NCI-H2171 (cell line): ENCODE measurements at regions not wholly inside any gene's neighbourhood (a gene's known extent, or its start where the extent isn't known, plus 50 kb on each side); places are given as distances from the start of the nearest gene placed in this dataset.
"Not testable (repeated sequence)": the region's sequence is repeated elsewhere in the genome, so short reads cannot be mapped to it uniquely, and the experiment has no call there.

Experiments used
- DNase-seq: peaks from one replicate; lab custom pipeline; 2025; lab: John Stamatoyannopoulos, UW

- no peak for DNase-seq
These were observed 119.7 kb downstream of the DTL start for GRCh38 chr1:212155219-212155618.

- no peak for DNase-seq
These were observed 121.7 kb downstream of the DTL start for GRCh38 chr1:212157252-212157651.

DNA sequence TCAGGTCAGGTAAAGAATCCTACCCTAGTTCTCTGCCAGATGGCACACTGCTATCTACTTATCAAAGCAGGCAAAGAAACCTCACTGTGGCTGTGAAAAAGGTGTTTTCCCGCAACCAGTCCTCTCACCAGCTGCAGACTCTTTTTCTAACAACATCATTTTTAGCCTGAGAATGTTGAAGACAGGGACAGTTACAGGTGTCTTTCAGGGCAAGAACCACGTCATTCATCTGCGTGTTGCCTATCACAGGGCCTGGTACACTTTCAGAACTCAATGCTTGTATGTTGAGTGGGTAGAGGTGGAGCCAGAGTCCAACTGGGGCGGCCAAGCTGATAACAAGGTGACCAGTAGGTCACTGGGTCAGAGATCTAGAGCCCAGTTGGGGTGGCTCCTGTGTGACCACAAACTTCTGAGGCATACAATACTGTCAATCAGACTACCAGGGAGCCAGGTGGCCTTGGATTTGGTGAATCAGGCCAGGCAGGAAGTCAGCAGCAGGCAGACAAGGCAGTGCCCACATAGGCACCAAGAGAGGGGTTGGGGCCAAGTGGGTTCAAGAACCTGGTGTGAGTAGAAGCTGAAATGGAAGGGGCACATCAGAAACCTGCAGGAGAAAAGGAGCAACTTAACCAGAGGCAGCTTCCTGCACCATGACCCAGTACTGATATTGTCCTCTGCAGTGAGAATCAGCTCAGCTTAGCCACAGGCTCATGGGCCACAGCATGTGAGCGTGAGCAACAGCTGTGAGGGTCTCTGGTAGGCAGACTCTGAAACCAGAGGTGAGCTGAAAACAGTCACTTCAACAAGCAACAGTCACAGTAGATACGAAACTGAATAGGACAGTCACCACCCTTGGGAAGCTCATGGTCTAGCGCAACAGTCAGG lies 123.6 kb downstream of the DTL start:
- no peak for DNase-seq

GRCh38 chr1:212161231-212161781 lies 123.9 kb upstream of the PPP2R5A start:
- no peak for DNase-seq

- peak; percentile 10 for DNase-seq
These were observed 122.6 kb upstream of the PPP2R5A start for GRCh38 chr1:212162635-212163034.

DNA sequence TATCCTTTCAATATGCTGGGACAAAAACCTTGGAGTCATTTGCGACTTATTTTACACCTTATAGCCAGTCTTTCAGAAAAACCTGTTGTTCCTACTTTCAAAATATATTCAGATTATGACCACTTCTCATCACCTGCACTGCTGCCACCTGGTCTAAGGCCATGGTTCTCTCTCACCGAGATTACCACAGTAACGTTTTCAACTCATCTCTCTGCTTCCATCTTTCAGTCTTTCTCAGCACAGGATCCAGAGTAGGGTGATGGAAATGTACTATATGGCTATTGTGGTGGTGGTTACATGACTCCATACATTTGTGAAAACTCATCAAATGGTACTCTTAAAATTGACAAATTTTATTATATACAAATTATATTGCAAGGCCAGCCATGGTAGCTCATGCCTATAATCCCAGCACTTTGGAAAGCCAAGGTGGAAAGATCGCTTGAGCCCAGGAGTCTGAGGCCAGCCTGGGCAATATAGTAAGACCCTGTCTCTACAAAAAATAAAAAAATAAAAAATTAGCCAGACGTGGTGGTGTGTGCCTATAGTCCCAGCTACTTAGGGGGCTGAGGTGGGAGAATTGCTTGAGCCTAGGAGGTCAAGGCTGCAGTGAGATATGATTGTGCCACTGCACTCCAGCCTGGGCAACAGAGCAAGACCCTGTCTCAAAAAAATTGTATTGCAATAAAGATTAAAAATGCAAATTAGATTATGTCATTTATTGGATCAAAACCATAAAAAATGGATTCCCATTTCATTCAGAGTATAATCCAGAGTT lies 120.9 kb upstream of the PPP2R5A start:
- DNase-seq: no peak

DNA sequence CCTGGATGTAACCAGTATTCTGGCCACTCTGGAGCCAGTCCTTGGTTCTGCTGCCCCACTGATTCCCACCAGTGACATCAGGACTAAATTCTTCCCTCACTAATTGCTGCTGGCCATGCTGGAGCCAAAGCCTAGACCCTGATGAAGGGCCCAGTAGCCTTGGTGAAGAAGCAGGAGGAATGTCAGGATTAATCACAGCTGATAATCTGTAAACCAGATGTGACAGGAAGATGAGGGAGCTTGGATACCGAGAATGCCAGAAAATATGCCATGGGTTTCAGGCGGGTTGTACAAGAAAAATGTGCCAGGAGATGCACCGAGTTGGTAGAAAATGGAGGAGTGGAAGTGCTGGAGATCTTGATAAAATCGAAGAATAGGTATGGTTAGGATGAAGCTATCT lies 119.0 kb upstream of the PPP2R5A start:
- no peak for DNase-seq

DNA sequence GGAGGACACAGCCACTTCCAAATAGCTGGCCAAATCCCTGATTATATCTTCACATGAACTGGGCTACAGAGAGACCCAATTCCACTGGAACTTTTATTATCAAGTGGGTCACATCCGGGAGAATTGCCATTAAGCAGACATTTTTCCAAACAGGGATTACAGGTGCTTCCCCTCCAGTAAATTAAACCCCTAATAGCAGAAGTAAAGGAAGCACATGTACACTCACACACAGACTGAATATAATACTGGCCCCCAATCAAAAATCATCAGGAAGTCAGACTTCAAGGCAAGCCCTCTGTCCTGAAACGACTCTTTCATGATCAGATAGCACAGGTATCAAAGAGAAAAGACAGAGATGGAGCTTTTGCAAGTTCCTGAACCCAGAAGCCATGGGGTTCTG lies 118.6 kb upstream of the PPP2R5A start:
- no peak for DNase-seq

- DNase-seq: peak; percentile 46
These were observed 118.1 kb upstream of the PPP2R5A start for GRCh38 chr1:212167098-212167497.

DNA sequence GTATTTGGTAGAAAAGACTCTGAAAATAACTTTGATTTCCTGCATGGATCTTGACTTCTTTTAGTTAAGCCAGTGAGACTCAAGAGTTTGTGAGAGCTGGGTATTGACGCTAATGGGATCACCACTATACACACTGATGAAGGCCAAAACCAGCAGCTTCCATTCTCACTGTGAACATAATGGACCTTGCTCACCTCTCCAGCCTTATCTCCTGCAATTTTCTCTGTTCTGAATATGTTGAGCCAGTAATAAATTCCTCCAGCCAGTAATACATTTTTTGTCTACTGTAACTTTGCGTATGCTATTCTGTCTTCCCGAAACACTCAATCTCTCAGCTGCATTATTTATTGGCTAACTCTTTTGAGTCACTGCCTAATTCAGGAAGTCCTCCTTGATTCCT lies 111.6 kb upstream of the PPP2R5A start:
- DNase-seq: no peak

- DNase-seq: not testable (repeated sequence)
These were observed 110.9 kb upstream of the PPP2R5A start for GRCh38 chr1:212174295-212174694.

DNA sequence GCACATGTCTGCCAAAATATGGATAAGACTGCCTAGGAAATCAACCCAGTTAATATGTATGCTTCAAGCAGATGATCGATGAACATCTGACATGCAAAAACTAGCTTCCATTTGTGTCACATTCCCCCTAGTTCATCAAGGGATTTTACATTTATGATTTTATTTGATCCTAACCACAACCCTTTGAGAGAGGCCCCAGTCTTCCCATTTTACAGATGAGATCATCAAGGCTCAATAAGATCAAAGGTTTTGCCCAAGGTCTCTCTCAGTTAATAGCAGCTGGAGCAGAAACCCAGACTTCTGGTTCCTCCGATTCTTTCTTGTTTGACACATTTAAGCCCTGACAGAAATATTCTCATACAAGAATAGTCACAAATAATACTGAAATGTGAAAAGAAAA lies 107.7 kb upstream of the PPP2R5A start:
- DNase-seq: no peak

DNA sequence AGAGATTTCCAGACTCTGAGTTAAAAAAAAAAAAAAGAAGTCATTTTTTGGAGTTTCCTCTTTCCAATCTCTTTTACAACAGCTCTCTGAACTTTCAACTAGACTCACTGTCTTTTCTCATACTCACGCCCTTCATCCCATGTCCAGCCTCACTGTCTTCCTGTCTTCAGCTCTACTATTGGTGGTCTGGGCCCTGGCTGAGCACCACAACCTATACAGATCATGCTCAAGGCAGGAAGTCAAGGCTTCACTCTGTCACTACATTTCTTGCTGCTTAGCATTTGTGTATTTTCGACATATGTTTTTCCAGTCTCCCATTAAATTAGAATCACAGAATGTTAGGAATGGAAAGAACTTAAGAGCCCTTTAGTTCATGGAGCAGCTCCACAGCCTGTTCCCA lies 106.4 kb upstream of the PPP2R5A start:
- DNase-seq: no peak

GRCh38 chr1:212179394-212180076 lies 105.7 kb upstream of the PPP2R5A start:
- DNase-seq: no peak

GRCh38 chr1:212181015-212181882 lies 104.0 kb upstream of the PPP2R5A start:
- no peak for DNase-seq

DNA sequence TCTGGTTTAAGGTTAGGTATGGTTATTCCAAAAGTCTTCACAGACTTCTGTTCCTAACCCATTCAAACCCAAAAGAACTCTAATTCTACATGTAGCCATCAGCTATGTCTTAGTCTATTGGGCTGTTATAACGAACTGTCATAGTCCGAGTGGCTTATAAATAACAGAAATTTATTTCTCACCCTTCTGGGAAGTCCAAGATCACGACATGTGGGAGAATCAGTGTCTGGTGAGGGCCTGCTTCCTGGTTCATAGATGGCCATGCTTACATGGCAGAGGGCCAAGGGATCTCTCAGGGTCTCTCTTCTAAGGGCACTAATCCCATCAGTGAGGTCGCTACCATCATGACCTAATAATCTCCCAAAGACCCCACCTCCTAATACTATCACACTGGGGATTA lies 103.0 kb upstream of the PPP2R5A start:
- DNase-seq: no peak

- DNase-seq: no peak
These were observed 102.6 kb upstream of the PPP2R5A start for GRCh38 chr1:212182579-212182978.

GRCh38 chr1:212186427-212187207 lies 98.6 kb upstream of the PPP2R5A start:
- no peak for DNase-seq

DNA sequence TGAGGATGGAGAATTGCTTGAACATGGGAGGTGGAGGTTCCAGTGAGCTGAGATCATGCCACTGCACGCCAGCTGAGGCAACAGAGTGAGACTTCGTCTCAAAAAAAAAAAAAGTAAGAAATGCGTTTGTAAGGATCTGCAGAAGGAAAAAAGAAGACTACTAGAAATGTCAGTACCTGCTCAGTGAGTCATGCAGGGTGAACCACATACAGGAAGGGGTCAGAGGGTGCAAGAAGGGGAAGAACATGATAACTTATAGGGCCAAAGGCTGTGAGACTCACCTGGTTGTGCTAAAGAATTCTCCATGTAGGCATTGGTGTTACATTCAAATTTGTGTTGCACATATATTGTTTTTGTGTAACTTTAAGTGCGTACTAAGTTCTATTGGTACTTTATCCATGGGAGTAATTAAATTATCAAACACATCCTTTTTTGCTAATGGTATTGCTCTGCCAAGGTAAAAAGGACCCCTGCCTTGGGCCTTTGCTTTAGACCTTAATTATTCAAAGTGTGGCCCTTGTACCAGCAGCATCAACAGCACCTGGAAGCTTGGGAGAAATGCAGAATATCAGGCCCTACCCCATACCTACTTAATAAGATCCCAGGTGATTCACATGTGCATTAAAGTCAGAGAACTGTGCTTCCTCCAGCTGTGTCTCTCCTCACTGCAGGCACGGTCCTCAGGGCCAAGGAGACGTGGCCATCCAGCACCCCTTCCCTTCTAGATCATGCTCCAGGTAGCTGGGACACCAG lies 96.4 kb upstream of the PPP2R5A start:
- DNase-seq: no peak

DNA sequence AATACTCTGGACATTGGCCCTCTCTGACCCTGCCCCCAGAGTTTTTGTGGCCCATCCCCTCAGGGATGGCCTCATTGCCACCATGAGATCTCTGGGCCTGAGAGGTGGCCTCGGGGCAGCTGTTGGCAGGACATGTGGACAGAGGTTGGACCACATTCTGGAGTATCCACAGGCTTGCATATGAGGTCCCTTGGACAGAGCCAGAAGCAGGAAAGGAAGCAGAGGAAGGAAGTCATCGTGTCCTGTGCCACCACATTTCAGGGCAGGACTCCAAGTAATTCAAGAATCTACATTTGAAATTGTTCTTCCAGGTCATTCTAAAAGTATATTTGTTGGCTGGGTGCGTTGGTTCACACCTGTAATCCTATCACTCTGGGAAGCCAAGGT lies 95.9 kb upstream of the PPP2R5A start:
- no peak for DNase-seq
